OCI-LY1 (cell line): ENCODE measurements at regions not wholly inside any gene's neighbourhood (a gene's known extent, or its start where the extent isn't known, plus 50 kb on each side); places are given as distances from the start of the nearest gene placed in this dataset.

Experiments
- H2AFZ ChIP-seq: fragments of 200-600 bp; sonication (generic), shearing (Covaris generic); 2 replicates; pipeline ENCODE4 v1.6.0; 2014; ENCODE audit warnings: antibody characterized with exemption, mild to moderate bottlenecking, low read length
- H3F3A ChIP-seq: fragments of 200-600 bp; sonication (generic), shearing (Covaris generic); 2 replicates; pipeline ENCODE4 v1.6.0; 2014; ENCODE audit warnings: mild to moderate bottlenecking, antibody characterized with exemption, low read length, moderate library complexity; ENCODE audit not compliant: insufficient read depth
- H3K27ac ChIP-seq: fragments of 200-600 bp; sonication (generic); 2 replicates; pipeline ENCODE4 v1.5.1; 2014; ENCODE audit warnings: low read length, mixed run types, mild to moderate bottlenecking, low read depth; ENCODE audit not compliant: poor library complexity, severe bottlenecking
- H3K27me3 ChIP-seq: fragments of 200-600 bp; sonication (generic); 2 replicates; pipeline ENCODE4 v1.6.0; 2014; ENCODE audit warnings: antibody characterized with exemption, mild to moderate bottlenecking, low read length, moderate library complexity; ENCODE audit not compliant: insufficient read depth
- H3K36me3 ChIP-seq: fragments of 200-600 bp; sonication (generic); 2 replicates; pipeline ENCODE4 v1.6.1; 2014; ENCODE audit warnings: mild to moderate bottlenecking, antibody characterized with exemption, low read length, moderate library complexity, mixed read lengths; ENCODE audit not compliant: insufficient read depth
- H3K4me1 ChIP-seq: fragments of 200-600 bp; sonication (generic); 2 replicates; pipeline ENCODE4 v1.5.1; 2014; ENCODE audit warnings: mild to moderate bottlenecking, low read length, moderate library complexity; ENCODE audit not compliant: insufficient read depth, severe bottlenecking
- H3K4me2 ChIP-seq: fragments of 200-600 bp; sonication (generic), shearing (Covaris generic); 2 replicates; pipeline ENCODE4 v1.6.1; 2014; ENCODE audit warnings: low read length
- H3K4me3 ChIP-seq: fragments of 200-600 bp; sonication (generic); 2 replicates; pipeline ENCODE4 v1.5.1; 2014; ENCODE audit warnings: low read length, low read depth, mild to moderate bottlenecking, mixed read lengths; ENCODE audit not compliant: poor library complexity, severe bottlenecking
- H3K79me2 ChIP-seq: fragments of 200-600 bp; shearing (Covaris generic); 2 replicates; pipeline ENCODE4 v1.6.1; 2016; ENCODE audit warnings: mixed run types, low read length, mixed read lengths; ENCODE audit not compliant: insufficient read depth
- H3K9ac ChIP-seq: fragments of 200-600 bp; sonication (generic), shearing (Covaris generic); 2 replicates; pipeline ENCODE4 v1.6.1; 2014; ENCODE audit warnings: mild to moderate bottlenecking, low read length, mixed read lengths
- H3K9me2 ChIP-seq: fragments of 200-600 bp; sonication (generic), shearing (Covaris generic); 2 replicates; pipeline ENCODE4 v1.6.1; 2014; ENCODE audit warnings: low read depth, mild to moderate bottlenecking, low read length, mixed read lengths
- H3K9me3 ChIP-seq: fragments of 200-600 bp; shearing (Covaris generic); 2 replicates; pipeline ENCODE4 v1.6.1; 2014; ENCODE audit warnings: low read length, mixed read lengths
- H4K20me1 ChIP-seq: fragments of 200-600 bp; sonication (generic), shearing (Covaris generic); 2 replicates; pipeline ENCODE4 v1.6.0; 2016; ENCODE audit warnings: mild to moderate bottlenecking, low read length; ENCODE audit not compliant: insufficient read depth
- EZH2 ChIP-seq: fragments of 200-600 bp; sonication (generic), shearing (Covaris generic); IDR thresholded peaks from 2 replicates; pipeline ENCODE4 v1.8.0; 2017; ENCODE audit warnings: borderline replicate concordance, mixed run types, mild to moderate bottlenecking, antibody characterized with exemption, low read length, moderate library complexity, mixed read lengths
- TF ChIP-seq, protein P1 (sequence below): fragments of 200-600 bp; sonication (generic), shearing (Covaris generic); IDR thresholded peaks from 2 replicates; pipeline ENCODE4 v1.5.1; 2017; ENCODE audit warnings: mild to moderate bottlenecking, antibody characterized with exemption, low read length, moderate library complexity, mixed read lengths

DNA sequence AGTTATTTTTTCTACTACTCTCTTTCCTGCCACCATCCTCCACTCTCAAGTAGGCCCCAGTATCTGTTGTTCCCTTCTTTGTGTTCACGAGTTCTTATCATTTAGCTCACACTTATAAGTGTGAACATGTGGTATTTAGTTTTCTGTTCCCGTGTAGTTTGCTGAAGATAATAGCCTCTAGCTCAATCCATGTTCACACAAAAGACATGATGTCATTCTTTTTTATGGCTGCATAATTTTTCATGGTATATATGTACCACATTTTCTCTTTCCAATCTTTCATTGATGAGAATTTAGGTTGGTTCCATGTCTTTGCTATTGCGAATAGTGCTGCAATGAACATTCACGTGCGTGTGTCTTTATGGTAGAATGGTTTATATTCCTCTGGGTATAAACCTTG lies 237.9 kb upstream of the FERMT1 start:
- TF ChIP-seq EZH2, result no peak
- TF ChIP-seq, protein P1, sequence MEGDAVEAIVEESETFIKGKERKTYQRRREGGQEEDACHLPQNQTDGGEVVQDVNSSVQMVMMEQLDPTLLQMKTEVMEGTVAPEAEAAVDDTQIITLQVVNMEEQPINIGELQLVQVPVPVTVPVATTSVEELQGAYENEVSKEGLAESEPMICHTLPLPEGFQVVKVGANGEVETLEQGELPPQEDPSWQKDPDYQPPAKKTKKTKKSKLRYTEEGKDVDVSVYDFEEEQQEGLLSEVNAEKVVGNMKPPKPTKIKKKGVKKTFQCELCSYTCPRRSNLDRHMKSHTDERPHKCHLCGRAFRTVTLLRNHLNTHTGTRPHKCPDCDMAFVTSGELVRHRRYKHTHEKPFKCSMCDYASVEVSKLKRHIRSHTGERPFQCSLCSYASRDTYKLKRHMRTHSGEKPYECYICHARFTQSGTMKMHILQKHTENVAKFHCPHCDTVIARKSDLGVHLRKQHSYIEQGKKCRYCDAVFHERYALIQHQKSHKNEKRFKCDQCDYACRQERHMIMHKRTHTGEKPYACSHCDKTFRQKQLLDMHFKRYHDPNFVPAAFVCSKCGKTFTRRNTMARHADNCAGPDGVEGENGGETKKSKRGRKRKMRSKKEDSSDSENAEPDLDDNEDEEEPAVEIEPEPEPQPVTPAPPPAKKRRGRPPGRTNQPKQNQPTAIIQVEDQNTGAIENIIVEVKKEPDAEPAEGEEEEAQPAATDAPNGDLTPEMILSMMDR, result no peak
- H3K79me2 ChIP-seq, result no peaks in the 10 kb centered on the region
- H3K9me2 ChIP-seq, result no peaks in the 10 kb centered on the region
- H3K9ac ChIP-seq, result no peak overlapping the region
- no peaks in the 10 kb centered on the region for H3F3A ChIP-seq
- no peak overlapping the region for H3K4me3 ChIP-seq
- no peak overlapping the region for H3K4me2 ChIP-seq
- no peaks in the 10 kb centered on the region for H3K4me1 ChIP-seq
- H3K9me3 ChIP-seq, result no peaks in the 10 kb centered on the region
- no peaks in the 10 kb centered on the region for H4K20me1 ChIP-seq
- no peak overlapping the region for H3K27ac ChIP-seq
- H3K36me3 ChIP-seq, result no peaks in the 10 kb centered on the region
- no peaks in the 10 kb centered on the region for H3K27me3 ChIP-seq
- no peak overlapping the region for H2AFZ ChIP-seq

DNA sequence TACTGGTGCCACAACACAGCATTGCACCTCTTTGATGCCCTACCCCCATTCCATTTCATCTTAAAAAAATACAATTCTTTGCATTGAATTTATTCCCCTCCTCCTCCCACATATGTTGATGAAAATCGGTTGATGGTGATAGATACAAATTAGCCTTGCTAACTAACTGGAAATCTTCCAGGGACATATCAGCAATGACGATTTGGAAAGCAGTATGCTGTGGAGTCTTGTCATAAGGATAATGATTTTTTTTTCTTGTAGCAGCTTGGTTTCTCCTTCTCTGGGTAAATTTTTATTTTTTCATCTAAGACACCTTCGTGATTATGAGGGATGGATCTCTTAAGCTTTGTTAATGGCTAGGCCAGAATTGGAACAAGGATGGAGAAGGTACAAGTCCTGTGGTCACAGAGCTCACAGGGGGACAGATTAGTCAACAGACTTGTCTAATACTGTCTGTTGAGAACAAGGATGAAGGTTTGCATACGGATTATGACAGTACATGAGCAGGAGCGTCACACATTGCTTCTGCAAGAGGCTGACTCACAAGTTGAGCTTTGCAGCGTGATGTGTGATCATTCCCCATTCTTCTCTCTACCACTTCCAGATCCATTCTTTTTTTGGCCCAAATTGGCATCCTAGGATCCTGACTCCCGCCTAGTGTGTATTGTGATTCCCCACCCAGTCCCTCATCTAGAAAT lies 233.1 kb upstream of the FERMT1 start:
- H3K9me2 ChIP-seq, result no peaks in the 10 kb centered on the region
- no peaks in the 10 kb centered on the region for H3K4me1 ChIP-seq
- H3K27ac ChIP-seq, result no peak overlapping the region
- H3K79me2 ChIP-seq, result no peaks in the 10 kb centered on the region
- H2AFZ ChIP-seq, result no peak overlapping the region
- no peaks in the 10 kb centered on the region for H4K20me1 ChIP-seq
- no peaks in the 10 kb centered on the region for H3K27me3 ChIP-seq
- TF ChIP-seq EZH2, result no peak
- TF ChIP-seq, protein P1, result no peak
- H3K36me3 ChIP-seq, result no peaks in the 10 kb centered on the region
- no peak overlapping the region for H3K4me3 ChIP-seq
- no peaks in the 10 kb centered on the region for H3K9me3 ChIP-seq
- H3F3A ChIP-seq, result no peaks in the 10 kb centered on the region
- no peak overlapping the region for H3K4me2 ChIP-seq
- no peak overlapping the region for H3K9ac ChIP-seq

DNA sequence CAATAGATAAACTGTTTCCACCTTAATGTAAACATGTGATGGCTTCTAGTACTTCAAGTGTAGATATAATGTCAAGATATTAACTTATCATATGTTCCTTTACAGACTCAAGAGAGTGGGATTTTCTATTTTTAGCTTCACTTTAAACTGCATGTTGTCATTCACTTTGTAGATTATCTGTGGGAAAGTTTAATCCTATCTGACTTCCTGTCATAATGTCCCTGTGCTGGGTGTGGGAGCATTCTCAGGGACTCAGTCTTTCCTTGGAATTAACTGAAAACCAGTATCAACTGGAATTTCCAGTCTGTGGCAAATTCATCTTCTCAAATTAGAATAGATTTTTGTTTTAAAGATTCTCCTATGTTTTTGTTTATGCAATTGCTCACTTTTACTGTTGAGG lies 226.1 kb upstream of the FERMT1 start:
- Histone ChIP-seq H3K9ac (no peak overlapping the region), H2AFZ (no peak overlapping the region), H3K36me3 (no peaks in the 10 kb centered on the region), H3K27ac (no peak overlapping the region), H3K79me2 (no peaks in the 10 kb centered on the region), H3K4me1 (no peaks in the 10 kb centered on the region), H3F3A (no peaks in the 10 kb centered on the region), H3K4me2 (no peak overlapping the region), H4K20me1 (no peaks in the 10 kb centered on the region), H3K4me3 (no peak overlapping the region), H3K9me3 (no peaks in the 10 kb centered on the region), H3K27me3 (no peaks in the 10 kb centered on the region), H3K9me2 (no peaks in the 10 kb centered on the region)
- no peak for TF ChIP-seq EZH2
- TF ChIP-seq, protein P1, result no peak
